ENCODE measurements at regions not wholly inside any gene's neighbourhood (a gene's known extent, or its start where the extent isn't known, plus 50 kb on each side); places are given as distances from the start of the nearest gene placed in this dataset.

DNA sequence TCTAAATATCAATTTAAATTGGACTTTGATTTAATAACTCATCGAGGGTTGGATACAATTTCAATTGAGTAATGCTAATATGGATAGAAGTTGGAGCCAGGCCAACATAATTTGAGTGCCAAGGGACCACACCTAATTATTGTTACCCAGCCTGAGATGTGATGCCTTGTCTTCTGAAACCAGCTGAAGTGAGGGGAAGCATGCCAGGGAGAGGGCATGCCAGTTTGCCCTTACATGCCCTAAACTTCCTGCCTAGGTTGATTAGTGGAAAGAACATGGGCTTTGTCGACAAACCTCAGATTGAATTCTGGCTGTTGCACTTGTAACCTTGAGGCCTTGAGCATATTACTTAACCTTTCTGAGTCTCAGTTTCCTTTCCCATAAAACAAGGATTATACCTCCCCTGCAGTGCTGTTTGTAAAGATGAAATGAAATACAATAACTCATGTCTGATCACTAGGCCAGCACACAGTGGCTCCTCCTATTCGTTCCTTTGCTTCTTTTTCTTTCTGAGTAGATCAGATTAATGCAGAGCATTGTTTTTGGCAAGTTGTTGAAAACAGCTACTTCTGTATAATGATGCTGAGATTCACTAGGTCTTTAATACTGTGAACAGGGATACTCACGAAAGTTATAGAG lies 412.8 kb downstream of the TLE4 start:
- POLR2A ChIA-PET: interaction anchor here (0.7 kb wide), 1 partner anchor 227 kb away, joined by 3 read pairs; no protein-coding TSS in a partner anchor
- H3K4me3 Mint-ChIP-seq (ENCODE audit: unreplicated experiment): no peak overlapping the region

GRCh38 chr9:79980432-79980831 lies 408.7 kb downstream of the TLE4 start:
- no peak overlapping the region for H3K27ac Mint-ChIP-seq (ENCODE audit: low read depth, unreplicated experiment)

More for the DNA sequence above, 412.8 kb downstream of the TLE4 start:
- CTCF ChIA-PET: interaction anchor here (0.5 kb wide), 1 partner anchor 1575 kb away, joined by 3 read pairs; no protein-coding TSS in a partner anchor
- TF ChIP-seq CTCF (IDR thresholded peaks at IDR 0.05; ENCODE audit: unreplicated experiment): no peak
- H3K27ac Mint-ChIP-seq (ENCODE audit: low read depth, unreplicated experiment): no peak overlapping the region
- no peaks in the 10 kb centered on the region for H3K9me3 Mint-ChIP-seq (ENCODE audit: unreplicated experiment)
- peaks cover 8% of the 10 kb centered on the region for H3K4me1 Mint-ChIP-seq (ENCODE audit: insufficient read depth, unreplicated experiment)
- H3K36me3 Mint-ChIP-seq (ENCODE audit: insufficient read depth, unreplicated experiment): no peaks in the 10 kb centered on the region
- intact Hi-C loops (cut with micrococcal nuclease): no loop called here
- peak; percentile 72 for DNase-seq (ENCODE audit: unreplicated experiment)
- no peaks in the 10 kb centered on the region for H3K27me3 Mint-ChIP-seq (ENCODE audit: insufficient read depth, unreplicated experiment)
- no TSS peak for BruUV-seq (replicated peaks)

DNA sequence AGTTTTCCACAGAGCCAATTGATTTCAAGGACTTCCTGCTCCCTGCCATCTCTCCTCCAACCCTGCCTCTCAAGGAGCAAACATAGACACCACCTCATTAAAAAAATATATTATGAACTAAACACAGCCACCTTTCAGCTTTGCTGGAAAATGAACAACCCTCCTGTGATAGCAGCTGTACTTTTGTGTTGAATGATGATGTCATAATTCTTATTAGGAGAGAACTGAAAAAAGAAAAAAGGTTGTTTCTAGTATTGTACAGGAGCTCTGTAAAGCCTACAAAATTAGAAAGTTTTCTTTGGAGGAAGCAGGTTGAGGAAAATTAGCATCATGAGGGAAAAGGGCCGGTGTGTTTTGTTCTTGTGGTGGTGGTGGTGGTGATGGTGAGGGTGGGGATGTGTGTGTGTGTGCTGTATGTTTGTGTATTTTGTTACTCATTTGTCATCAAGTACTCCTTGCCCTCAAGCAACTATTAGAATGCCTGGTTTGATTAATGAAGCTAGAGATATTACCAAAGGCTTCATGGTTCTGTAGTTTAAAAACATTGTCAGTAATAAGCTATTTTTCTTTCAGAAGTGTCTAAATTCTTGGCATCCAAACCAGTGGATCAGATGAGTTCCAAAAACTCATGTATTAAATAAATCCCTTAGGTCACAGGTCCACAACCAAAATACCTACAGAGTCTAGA lies 405.9 kb downstream of the TLE4 start:
- no peaks in the 10 kb centered on the region for H3K27me3 Mint-ChIP-seq (ENCODE audit: insufficient read depth, unreplicated experiment)
- no peaks in the 10 kb centered on the region for H3K4me1 Mint-ChIP-seq (ENCODE audit: insufficient read depth, unreplicated experiment)
- CTCF ChIA-PET: no interaction called here
- intact Hi-C loops (cut with micrococcal nuclease): no loop called here
- no peak for DNase-seq (ENCODE audit: unreplicated experiment)
- no TSS peak for BruUV-seq (replicated peaks)
- TF ChIP-seq CTCF (IDR thresholded peaks at IDR 0.05; ENCODE audit: unreplicated experiment): no peak
- no peaks in the 10 kb centered on the region for H3K36me3 Mint-ChIP-seq (ENCODE audit: insufficient read depth, unreplicated experiment)
- no peak overlapping the region for H3K4me3 Mint-ChIP-seq (ENCODE audit: unreplicated experiment)
- no peaks in the 10 kb centered on the region for H3K9me3 Mint-ChIP-seq (ENCODE audit: unreplicated experiment)
- POLR2A ChIA-PET: no interaction called here
- no peak overlapping the region for H3K27ac Mint-ChIP-seq (ENCODE audit: low read depth, unreplicated experiment)

More at GRCh38 chr9:79980432-79980831, 408.7 kb downstream of the TLE4 start:
- TF ChIP-seq CTCF (IDR thresholded peaks at IDR 0.05; ENCODE audit: unreplicated experiment): no peak
- BruUV-seq (replicated peaks): no TSS peak
- DNase-seq (ENCODE audit: unreplicated experiment): no peak
- H3K4me3 Mint-ChIP-seq (ENCODE audit: unreplicated experiment): no peak overlapping the region
- H3K36me3 Mint-ChIP-seq (ENCODE audit: insufficient read depth, unreplicated experiment): no peaks in the 10 kb centered on the region
- H3K4me1 Mint-ChIP-seq (ENCODE audit: insufficient read depth, unreplicated experiment): peaks cover 8% of the 10 kb centered on the region
- H3K27me3 Mint-ChIP-seq (ENCODE audit: insufficient read depth, unreplicated experiment): no peaks in the 10 kb centered on the region
- ChIA-PET CTCF (no interaction called here), POLR2A (no interaction called here)
- intact Hi-C loops (cut with micrococcal nuclease): no loop called here
- no peaks in the 10 kb centered on the region for H3K9me3 Mint-ChIP-seq (ENCODE audit: unreplicated experiment)

- H3K4me3 Mint-ChIP-seq (ENCODE audit: unreplicated experiment): no peak overlapping the region
- intact Hi-C loops (cut with micrococcal nuclease): no loop called here
- no peaks in the 10 kb centered on the region for H3K27me3 Mint-ChIP-seq (ENCODE audit: insufficient read depth, unreplicated experiment)
- H3K4me1 Mint-ChIP-seq (ENCODE audit: insufficient read depth, unreplicated experiment): no peaks in the 10 kb centered on the region
- BruUV-seq (replicated peaks): no TSS peak
- no peaks in the 10 kb centered on the region for H3K9me3 Mint-ChIP-seq (ENCODE audit: unreplicated experiment)
- no peak for DNase-seq (ENCODE audit: unreplicated experiment)
- ChIA-PET POLR2A (no interaction called here), CTCF (interaction anchor here (0.8 kb wide), 1 partner anchor 36 kb away, joined by 3 read pairs; no protein-coding TSS in a partner anchor)
- no peak for TF ChIP-seq CTCF (IDR thresholded peaks at IDR 0.05; ENCODE audit: unreplicated experiment)
- H3K27ac Mint-ChIP-seq (ENCODE audit: low read depth, unreplicated experiment): no peak overlapping the region
- H3K36me3 Mint-ChIP-seq (ENCODE audit: insufficient read depth, unreplicated experiment): peaks cover 4% of the 10 kb centered on the region
Observed at GRCh38 chr9:79977074-79977435, 405.3 kb downstream of the TLE4 start.

All from MCF 10A (cell line).